ENCODE measurements at regions not wholly inside any gene's neighbourhood (a gene's known extent, or its start where the extent isn't known, plus 50 kb on each side); places are given as distances from the start of the nearest gene placed in this dataset.

DNA sequence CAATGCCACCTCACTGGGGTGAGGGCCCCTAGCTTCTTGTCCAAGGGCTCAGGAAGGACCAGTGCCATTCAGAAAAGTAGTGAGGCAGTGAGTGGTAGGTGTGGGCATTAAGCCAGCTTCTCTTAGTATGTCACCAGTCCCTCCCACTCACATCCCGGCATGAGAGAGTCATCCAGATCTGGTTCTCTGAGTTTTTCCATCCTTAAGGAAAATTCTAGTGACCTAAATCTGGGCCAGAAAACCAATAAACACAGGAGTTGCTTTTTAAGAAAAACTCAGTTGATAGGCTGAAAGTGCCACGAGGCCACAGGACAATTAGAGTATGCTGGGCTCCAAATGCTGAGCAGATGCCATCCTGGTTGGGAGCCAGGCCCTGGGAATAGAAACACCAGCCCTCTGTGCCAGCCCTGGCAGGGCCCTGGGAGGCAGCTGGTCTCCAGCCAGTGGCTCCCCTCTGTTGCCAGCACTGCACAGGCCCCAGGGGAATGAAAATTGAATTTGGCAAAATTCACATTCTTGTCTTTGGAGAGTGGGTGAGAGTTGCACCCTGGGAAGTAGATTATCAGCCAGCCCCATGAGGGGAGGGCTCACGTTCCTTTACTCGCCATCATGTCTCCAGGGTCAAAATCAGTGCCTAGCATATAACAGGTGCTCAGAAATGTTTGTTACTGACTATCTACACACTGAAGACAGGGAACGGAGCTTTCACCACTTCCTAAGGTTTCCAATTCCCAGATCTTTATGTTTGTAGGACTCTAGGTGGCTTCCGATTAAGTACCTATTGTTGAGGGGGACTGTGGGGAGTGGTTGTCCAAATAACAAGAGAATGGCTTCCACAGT is 52.8 kb downstream of the FAM43A start:
- no peak for DNase-seq

DNA sequence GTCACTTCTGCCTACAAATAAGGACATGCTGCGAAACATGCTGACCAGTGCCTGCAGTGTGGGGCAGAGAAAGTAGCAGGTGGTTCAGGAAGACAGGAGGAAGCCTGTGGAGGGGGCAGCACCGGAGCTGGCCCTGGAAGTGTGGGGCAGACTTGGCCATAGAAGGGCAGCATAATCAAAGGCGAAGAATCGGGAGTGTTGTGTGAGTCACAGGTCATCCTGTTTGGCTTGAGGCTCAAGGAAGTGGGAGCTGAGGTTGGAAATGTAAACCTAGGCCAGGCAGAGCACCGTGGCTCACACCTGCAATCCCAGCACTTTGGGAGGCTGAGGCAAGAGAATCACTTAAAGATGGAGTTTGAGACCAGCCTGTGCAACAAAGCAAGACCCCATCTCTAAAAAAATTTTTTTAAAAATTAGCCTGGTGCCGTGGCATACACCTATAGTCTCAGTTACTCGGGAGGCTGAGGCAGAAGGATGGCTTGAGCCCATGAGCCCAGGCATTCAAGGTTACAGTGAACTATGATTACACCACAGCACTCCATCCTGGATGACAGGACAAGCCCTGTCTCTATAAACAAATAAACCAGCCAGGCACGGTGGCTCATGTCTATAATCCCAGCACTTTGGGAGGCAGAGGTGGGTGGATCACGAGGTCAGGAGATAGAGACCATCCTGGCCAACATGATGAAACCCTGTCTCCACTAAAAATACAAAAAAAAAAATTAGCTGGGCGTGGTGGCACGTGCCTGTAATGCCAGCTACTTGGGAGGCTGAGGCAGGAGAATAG is 54.0 kb downstream of the FAM43A start:
- DNase-seq: no peak

- DNase-seq: no peak
Measured at GRCh38 chr3:194740859-194741491, 55.3 kb downstream of the FAM43A start.

DNA sequence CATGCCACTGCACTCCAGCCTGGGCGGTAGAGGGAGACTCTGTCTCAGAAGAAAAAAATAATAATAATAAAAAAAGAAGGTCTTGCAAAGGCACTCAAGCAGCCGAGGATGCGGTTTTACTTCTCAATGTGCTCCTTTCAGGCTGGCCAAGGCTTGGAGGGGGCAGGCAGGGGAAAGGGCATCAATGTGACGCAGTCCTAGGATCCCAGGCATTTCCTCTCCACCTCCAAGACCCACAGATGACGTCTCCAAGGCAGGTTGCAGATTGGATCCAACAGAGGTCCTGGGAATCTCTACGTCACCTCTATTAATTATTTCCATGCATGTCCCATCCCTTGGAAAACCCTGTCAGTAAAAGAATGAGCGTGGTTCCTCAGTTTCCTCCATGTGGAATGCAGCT is 56.2 kb downstream of the FAM43A start:
- DNase-seq: no peak

GRCh38 chr3:194744826-194745225 is 59.1 kb downstream of the FAM43A start:
- DNase-seq: no peak

GRCh38 chr3:194745422-194746184 is 59.9 kb downstream of the FAM43A start:
- no peak for DNase-seq

- DNase-seq: no peak
Measured at GRCh38 chr3:194748225-194748624, 62.5 kb downstream of the FAM43A start.

DNA sequence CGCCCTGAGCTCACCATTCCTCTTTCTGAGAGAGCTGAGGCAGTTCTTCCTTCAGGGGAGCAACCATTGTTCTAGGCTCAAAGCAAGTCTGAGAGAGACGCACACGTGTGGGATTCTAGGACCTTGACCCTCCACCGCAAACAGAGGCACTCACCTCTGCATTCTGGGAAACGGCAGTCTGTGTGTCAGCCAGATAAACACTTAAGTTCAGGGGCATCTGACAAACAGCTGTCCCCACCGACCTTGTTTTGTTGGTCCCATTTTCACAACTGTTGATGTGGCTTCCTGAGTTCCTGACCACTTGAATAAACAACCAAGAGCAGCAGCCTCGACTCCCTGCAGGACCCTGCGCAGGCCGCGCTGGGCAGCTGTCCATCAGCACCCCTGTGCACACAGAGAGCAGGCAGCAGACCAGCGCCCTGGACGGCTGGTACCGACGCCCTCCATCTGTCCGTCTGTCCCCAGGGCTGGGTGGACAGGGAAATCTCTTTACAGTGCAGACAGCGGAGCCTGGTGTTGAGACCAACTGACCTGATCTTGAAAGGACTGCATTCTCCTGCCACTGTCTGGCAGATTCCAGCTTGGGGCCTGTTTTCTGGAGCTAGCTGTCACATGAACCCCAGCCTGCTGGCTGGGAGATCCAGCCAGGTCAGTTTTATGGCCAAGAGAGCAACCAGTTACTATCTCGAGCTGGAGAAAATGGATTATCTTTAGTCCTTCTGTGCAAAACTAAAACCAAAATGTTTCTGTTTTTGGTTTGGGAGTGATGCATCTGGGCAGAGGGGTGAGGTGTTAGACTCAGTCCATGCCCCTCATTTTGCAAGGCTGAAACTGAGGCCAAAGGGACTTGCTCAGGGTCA is 64.2 kb downstream of the FAM43A start:
- no peak for DNase-seq

- no peak for DNase-seq
Measured at GRCh38 chr3:194750491-194750828, 64.8 kb downstream of the FAM43A start.

DNA sequence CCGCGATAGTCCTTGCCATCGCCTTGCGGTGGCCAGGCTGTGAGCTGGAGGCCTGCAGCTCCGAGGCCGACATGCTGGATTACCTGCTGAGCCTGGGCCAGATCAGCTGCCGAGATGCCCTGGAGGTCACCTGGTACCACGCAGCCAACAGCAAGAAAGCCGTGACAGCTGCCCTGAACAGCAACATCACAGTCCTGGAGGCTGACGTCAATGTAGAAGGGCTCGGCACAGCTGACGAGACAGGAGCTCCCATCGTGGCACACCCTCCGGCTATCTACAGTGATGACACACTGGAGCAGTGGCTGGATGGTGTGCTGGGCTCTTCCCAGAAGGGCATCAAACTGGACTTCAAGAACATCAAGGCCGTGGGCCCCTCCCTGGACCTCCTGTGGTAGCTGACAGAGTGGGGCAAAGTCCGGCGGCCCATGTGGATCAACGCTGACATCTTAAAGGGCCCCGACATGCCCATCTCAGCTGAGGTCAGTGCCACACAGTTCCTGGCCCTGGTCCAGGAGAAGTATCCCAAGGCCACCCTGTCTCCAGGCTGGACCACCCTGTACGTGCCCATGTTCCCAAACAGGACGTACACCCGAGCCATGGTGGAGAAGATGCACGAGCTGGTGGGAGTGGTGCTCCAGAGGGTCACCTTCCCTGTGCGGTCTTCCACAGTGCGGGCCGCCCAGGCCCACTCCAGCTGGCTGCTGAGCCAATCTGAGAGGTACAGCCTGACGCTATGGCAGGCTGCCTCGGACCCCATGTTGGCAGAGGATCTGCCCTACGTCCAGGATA is 70.2 kb downstream of the FAM43A start:
- no peak for DNase-seq

- DNase-seq: no peak
Measured at GRCh38 chr3:194756460-194756779, 70.7 kb downstream of the FAM43A start.

DNA sequence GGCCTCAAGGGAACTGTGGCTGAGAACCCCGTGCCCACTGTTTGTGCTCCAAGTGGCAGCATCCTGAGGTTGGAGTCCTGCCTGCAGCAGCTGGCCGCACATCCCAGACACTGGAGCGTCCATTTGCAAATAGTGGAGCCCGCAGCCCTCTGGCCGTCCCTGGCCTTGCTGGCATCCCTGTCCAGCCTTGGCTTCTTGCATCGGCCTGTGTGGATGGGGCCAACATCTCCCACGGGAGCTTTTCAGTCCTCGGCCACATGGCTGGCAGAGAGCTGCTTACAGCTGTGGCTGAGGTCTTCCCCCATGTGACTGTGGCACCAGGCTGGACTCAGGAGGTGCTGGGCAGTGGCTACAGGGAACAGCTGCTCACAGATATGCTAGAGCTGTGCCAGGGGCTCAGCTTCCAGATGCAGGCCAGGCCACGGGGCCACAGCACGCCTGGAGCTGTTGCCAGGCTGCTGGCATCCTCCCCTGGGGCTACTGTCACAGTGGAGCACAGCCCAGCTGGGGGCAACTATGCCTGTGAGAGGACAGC is 71.2 kb downstream of the FAM43A start:
- DNase-seq: no peak

DNA sequence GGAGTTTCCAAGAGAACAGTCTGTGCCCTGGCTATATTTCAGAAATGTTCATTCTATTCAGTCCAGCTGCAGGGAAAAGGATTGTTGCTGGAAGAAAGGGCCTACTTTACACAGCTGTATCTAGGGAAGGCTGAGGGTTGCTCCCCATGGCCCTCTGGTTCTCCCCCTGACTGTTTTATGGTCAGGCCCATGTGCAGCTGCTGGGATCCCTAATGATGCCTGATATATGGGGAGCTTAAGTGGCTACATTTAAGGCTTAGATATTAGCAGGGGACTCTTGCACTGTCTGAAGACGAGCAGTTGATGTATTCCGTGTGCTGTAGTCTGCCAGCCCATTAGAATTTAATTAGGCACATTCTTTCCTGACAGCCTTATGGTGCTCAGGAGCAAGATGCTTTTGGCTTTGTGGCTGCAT is 72.0 kb downstream of the FAM43A start:
- no peak for DNase-seq

DNA sequence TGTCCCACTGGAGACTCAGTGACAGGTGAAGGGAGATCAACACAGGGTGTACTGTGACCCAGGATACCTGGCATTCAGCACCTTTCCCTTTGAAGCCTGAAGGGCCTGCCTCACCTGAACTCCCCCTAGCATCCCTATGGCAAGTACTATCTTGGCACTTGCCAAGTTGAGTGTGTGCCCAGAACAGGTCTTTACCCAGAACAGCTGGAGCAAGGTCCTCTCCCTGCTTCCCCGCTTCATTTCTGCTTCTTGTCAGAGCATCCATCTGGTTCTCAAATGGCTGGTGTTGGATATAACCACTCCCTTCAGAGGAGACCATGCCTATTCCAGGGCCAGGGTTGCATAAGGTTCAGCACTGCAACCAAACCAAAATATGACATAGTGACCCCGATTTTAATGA is 73.0 kb downstream of the FAM43A start:
- DNase-seq: no peak

- DNase-seq: no peak
Measured at GRCh38 chr3:194760494-194761137, 74.9 kb downstream of the FAM43A start.

DNA sequence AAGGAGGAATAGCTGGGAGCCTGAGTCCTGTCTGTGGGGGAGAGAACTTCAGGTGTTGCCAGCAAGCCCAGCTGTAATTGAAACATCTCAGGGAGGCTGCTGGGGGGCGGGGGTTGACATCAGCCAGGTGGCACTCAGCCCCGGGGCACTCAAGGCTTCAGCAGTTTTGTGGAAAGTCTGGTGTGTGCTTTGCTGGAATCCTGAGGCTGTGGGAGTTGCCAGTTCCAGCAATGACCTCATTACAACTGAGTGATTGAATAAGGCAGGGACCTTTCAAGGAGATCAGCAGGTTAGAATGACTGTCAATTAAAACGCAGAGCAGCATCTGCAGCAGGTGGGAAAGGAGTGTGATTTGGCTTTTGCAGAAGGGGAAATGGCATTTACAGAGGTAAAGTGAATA is 75.7 kb downstream of the FAM43A start:
- DNase-seq: no peak

DNA sequence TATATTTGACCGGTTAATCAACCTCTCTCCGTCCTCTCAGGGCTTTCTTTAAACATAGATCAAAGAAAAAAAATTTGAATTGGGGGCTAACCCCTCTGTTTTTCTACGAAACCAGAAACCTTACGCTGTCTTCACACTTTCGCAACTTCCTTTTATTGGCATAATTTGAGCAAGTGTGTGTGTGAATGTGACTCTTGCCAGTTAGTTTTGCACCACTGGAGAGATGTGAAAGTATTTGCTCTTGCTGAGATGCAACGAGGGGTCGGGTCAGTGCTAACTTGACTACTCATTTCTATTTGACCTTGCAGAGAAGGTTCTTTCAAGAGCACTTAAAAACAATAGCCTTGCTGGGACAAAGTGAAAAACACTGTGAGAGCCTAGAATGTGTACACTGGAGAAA is 81.2 kb downstream of the FAM43A start:
- no peak for DNase-seq

DNA sequence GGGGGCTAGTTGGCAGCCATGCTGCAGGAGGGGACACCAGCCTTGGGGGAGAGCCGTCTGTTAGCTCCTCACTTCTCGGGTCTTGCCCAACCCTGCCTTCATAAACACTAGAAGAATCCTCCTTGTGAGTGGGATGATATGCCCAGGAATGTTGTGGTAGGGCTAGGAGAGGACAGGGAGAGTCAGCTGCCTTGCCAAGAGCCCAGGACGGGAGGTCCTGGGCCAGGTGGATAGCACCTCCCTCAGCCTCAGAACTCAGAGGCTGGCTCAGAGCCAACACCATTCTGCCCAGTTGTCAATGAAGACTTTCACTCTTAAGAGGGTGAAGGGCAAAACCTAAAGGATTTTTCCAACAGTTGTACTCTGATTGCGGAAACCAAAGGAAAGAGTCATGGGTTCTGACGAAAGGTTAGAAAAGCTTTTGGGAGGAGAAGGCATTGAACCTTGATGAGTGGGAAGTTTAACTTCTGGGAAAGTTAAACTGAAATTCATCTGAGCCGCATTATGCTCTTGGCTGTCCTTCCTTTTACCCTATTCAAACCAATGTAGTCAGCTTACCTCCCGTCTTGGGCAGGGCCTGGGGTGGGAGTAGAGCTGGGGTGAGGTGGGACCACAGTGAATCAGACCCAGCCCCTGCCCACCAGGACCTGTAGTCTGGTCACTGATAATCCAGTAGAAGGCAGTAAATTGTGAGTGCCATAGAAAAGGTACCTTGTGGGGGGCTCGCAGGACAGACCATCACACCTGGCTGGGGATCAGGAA is 81.9 kb downstream of the FAM43A start:
- no peak for DNase-seq

- no peak for DNase-seq
Measured at GRCh38 chr3:194768586-194768985, 82.9 kb downstream of the FAM43A start.

Measured in NCI-H524 treated with DMSO at 0.1 percent for 48 hours (cell line).